HL-60 (cell line): ENCODE measurements at regions not wholly inside any gene's neighbourhood (a gene's known extent, or its start where the extent isn't known, plus 50 kb on each side); places are given as distances from the start of the nearest gene placed in this dataset.

Experiments
- CTCF ChIP-seq: IDR thresholded peaks from one replicate; pipeline ENCODE4 v1.5.1; 2011; ENCODE audit warnings: low read length, control low read depth, inconsistent platforms; ENCODE audit not compliant: insufficient read depth
- GABPA ChIP-seq: IDR thresholded peaks from 2 replicates; pipeline ENCODE4 v1.6.1; 2012; ENCODE audit warnings: low read depth
- POLR2AphosphoS5 ChIP-seq: IDR thresholded peaks from 2 replicates; pipeline ENCODE4 v1.6.1; 2012; ENCODE audit warnings: low read depth
- REST ChIP-seq: IDR thresholded peaks from 2 replicates; pipeline ENCODE4 v1.6.1; 2012; ENCODE audit warnings: low read depth; ENCODE audit not compliant: insufficient replicate concordance
- SPI1 ChIP-seq: IDR thresholded peaks from 2 replicates; pipeline ENCODE4 v1.6.1; 2012; ENCODE audit warnings: low read depth, mild to moderate bottlenecking, borderline replicate concordance

GRCh38 chr18:54777118-54777791 lies 51.0 kb upstream of the RAB27B start:
- TF ChIP-seq CTCF = no peak
- TF ChIP-seq SPI1 = no peak
- TF ChIP-seq POLR2AphosphoS5 = no peak
- no peak for TF ChIP-seq REST
- no peak for TF ChIP-seq GABPA
